BLaER1 treated with 17β-estradiol and CSF1 and Interleukin-3, amounts not matched to agents 10 nM and 100 nM (cell line): ENCODE measurements at regions not wholly inside any gene's neighbourhood (a gene's known extent, or its start where the extent isn't known, plus 50 kb on each side); places are given as distances from the start of the nearest gene placed in this dataset.

Source experiments
- H3K27ac ChIP-seq, 11 experiments: shearing (Covaris generic); formaldehyde crosslinking; 2 replicates each; pipeline ENCODE4 v1.8.1; 2022
- H3K27me3 ChIP-seq, 11 experiments: shearing (Covaris generic); formaldehyde crosslinking; 2 replicates each; pipeline ENCODE4 v1.8.1; 2022
- H3K36me3 ChIP-seq, 11 experiments: shearing (Covaris generic); formaldehyde crosslinking; 2 replicates each; pipeline ENCODE4 v1.8.1; 2022
- H3K4me1 ChIP-seq, 10 experiments: shearing (Covaris generic); formaldehyde crosslinking; 2 replicates each; pipeline ENCODE4 v1.8.1; 2022
- H3K4me2 ChIP-seq, 11 experiments: shearing (Covaris generic); formaldehyde crosslinking; 2 replicates each; pipeline ENCODE4 v1.8.1; 2022
- H3K4me3 ChIP-seq, 10 experiments: shearing (Covaris generic); formaldehyde crosslinking; 2 replicates each; pipeline ENCODE4 v1.8.1; 2022
- H3K9ac ChIP-seq, 11 experiments: shearing (Covaris generic); formaldehyde crosslinking; 2 replicates each; pipeline ENCODE4 v1.8.1; 2022
- H3K9me3 ChIP-seq, 11 experiments: shearing (Covaris generic); formaldehyde crosslinking; replicated peaks in 1 of 11; 2 replicates each; pipeline ENCODE4 v1.8.1; 2022
- H4K20me1 ChIP-seq, 11 experiments: shearing (Covaris generic); formaldehyde crosslinking; 2 replicates each; pipeline ENCODE4 v1.8.1; 2022
- Cebpa-rat ChIP-seq, 11 experiments: shearing (Covaris generic); IDR thresholded peaks; 2 replicates each; pipeline ENCODE4 v1.8.1; 2022

DNA sequence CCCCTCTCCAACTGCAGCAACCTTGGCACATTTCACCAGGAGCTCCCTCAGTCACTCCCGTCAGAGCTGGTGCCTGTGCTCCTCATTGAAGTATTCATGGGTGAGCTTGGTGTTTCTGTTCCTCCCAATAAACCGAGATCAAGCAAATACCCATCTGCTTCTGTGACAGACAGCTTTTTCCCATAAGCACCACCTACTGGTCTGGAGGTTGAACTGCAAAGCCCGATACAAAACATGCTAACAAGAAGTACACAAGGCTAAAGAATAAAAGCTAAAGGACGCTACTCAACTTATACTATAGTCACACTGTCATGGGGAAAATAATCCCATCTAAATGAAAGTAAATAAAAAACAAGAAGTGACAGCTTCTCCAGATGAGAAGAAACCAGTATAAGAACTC is 111.9 kb upstream of the C21orf91 start:
- Histone ChIP-seq H3K27ac (no peak overlapping the region), H3K4me1 (no peaks in the 10 kb centered on the region), H3K27me3 (no peaks in the 10 kb centered on the region), H3K36me3 (no peaks in the 10 kb centered on the region), H4K20me1 (no peaks in the 10 kb centered on the region), H3K9me3 (peaks cover 0 to 9% (median 7%) of the 10 kb centered on the region in 11 experiments; a peak in 11 of 22 replicates), H3K4me3 (no peak overlapping the region), H3K9ac (no peak overlapping the region), H3K4me2 (no peak overlapping the region)
- TF ChIP-seq Cebpa-rat (IDR thresholded peaks at IDR 0.05), result no peak

DNA sequence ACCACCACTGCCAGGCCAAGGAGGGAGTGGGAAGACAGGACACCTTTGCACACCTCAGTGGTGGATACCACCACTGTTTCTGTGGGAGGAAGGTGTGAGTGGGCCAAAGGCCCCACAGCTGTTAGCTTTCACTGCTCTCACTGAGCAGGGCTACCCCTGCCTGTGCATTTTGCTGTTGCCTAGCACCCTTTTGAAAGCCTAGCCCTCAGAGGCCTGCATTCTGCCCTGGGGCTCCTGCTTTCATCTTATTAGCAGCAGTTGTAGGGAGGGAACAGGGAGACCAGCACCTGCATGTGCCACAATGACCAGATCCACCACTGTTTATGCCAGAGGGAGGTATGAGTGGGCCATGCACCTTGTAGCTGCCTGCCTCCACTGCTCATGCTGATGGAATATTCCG is 110.9 kb upstream of the C21orf91 start:
- Histone ChIP-seq H3K9ac (no peak overlapping the region), H3K36me3 (no peaks in the 10 kb centered on the region), H3K4me1 (no peaks in the 10 kb centered on the region), H3K4me2 (no peak overlapping the region), H3K27ac (no peak overlapping the region), H3K27me3 (no peaks in the 10 kb centered on the region), H3K9me3 (peaks cover 0 to 9% (median 7%) of the 10 kb centered on the region in 11 experiments; a peak in 11 of 22 replicates), H3K4me3 (no peak overlapping the region), H4K20me1 (no peaks in the 10 kb centered on the region)
- TF ChIP-seq Cebpa-rat (IDR thresholded peaks at IDR 0.05), result no peak

DNA sequence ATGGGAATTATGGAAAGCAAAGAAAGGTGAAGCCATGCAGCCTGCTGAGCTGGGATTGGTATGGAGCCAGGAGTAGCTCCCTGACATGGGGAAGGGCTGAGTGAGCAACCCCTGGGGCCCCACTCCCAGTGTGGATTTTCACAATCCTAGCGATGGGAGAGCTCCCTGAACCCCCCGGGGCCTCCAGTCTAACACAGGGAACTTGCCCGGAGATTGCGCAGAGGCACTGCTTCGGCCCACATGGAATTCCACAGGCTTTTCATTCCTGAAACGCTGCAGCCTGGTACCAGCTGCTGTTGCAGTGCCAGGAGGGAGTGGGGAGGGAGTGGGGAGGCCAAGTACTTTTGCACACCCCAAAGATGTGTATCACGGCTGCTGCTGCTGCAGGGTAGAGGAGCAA is 110.4 kb upstream of the C21orf91 start:
- Histone ChIP-seq H3K36me3 (no peaks in the 10 kb centered on the region), H3K4me1 (no peaks in the 10 kb centered on the region), H3K9me3 (peaks cover 0 to 9% (median 7%) of the 10 kb centered on the region in 11 experiments; a peak in 11 of 22 replicates), H3K27ac (no peak overlapping the region), H4K20me1 (no peaks in the 10 kb centered on the region), H3K4me3 (no peak overlapping the region), H3K27me3 (no peaks in the 10 kb centered on the region), H3K4me2 (no peak overlapping the region), H3K9ac (no peak overlapping the region)
- no peak for TF ChIP-seq Cebpa-rat (IDR thresholded peaks at IDR 0.05)

DNA sequence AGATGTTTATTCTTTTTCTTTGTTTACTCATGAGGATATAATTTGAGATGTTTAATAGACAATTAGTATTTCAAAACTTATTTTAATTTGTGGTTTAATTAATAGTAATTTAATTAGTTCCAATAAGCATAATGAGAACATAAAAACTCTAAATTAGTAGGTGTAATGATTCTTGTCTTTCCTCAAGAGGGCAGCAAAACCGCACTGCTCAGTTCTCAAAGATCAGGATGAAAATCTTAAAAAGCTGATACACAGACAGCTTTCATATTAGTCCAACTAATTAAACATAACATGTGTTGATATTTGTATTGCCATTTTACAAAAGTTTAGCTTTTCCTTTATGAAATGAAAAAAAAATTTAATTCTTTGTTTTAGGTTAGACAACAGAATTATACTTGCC is 106.7 kb upstream of the C21orf91 start:
- TF ChIP-seq Cebpa-rat (IDR thresholded peaks at IDR 0.05), result no peak

GRCh38 chr21:17925000-17925610 is 105.9 kb upstream of the C21orf91 start:
- Histone ChIP-seq H3K4me1 (no peaks in the 10 kb centered on the region), H3K27ac (no peak overlapping the region), H3K9ac (no peak overlapping the region), H3K36me3 (no peaks in the 10 kb centered on the region), H3K27me3 (no peaks in the 10 kb centered on the region), H3K4me3 (no peak overlapping the region), H3K9me3 (peaks cover 9 to 15% (median 12%) of the 10 kb centered on the region in 11 experiments; a peak in 20 of 22 replicates), H3K4me2 (no peak overlapping the region), H4K20me1 (no peaks in the 10 kb centered on the region)
- TF ChIP-seq Cebpa-rat (IDR thresholded peaks at IDR 0.05), result no peak

More for the DNA sequence above, 106.7 kb upstream of the C21orf91 start:
- H3K36me3 ChIP-seq, result no peaks in the 10 kb centered on the region
- no peaks in the 10 kb centered on the region for H4K20me1 ChIP-seq
- no peak overlapping the region for H3K9ac ChIP-seq
- no peak overlapping the region for H3K4me3 ChIP-seq
- H3K27me3 ChIP-seq, result no peaks in the 10 kb centered on the region
- peaks cover 1 to 10% (median 5%) of the 10 kb centered on the region in 11 experiments; a peak in 18 of 22 replicates for H3K9me3 ChIP-seq
- H3K4me1 ChIP-seq, result no peaks in the 10 kb centered on the region
- H3K4me2 ChIP-seq, result no peak overlapping the region
- no peak overlapping the region for H3K27ac ChIP-seq

- Histone ChIP-seq H3K4me2 (no peak overlapping the region), H3K9ac (no peak overlapping the region), H3K9me3 (peaks cover 32 to 44% (median 36%) of the 10 kb centered on the region in 11 experiments), H4K20me1 (no peaks in the 10 kb centered on the region), H3K4me3 (no peak overlapping the region), H3K27me3 (no peaks in the 10 kb centered on the region), H3K36me3 (no peaks in the 10 kb centered on the region), H3K4me1 (no peaks in the 10 kb centered on the region), H3K27ac (no peak overlapping the region)
- no peak for TF ChIP-seq Cebpa-rat (IDR thresholded peaks at IDR 0.05)
Observed at GRCh38 chr21:17921579-17922530, 102.7 kb upstream of the C21orf91 start.

DNA sequence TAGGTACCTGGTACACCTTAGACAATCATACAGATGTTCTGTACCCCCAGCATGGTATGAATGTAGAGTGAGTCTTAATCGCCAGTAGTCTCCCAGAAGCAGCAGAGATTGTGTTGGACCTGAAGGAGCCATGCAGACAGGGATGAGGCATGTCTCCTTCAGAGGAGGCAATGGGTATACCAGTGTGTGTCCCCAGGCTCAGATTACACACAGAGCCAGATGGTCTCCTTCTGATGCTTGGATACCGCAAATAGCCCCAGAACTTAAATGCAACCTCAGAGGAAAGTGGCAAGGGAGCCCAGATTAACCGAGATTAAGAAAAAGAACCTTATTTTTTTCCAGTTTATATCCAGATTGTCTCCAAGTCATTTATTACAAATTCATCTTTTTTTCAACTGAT is 96.8 kb upstream of the C21orf91 start:
- Histone ChIP-seq H3K36me3 (no peaks in the 10 kb centered on the region), H3K9ac (no peak overlapping the region), H3K4me1 (no peaks in the 10 kb centered on the region), H3K9me3 (peaks cover 30 to 38% (median 34%) of the 10 kb centered on the region in 11 experiments), H3K4me3 (no peak overlapping the region), H3K27me3 (no peaks in the 10 kb centered on the region), H3K27ac (no peak overlapping the region), H3K4me2 (no peak overlapping the region), H4K20me1 (no peaks in the 10 kb centered on the region)
- no peak for TF ChIP-seq Cebpa-rat (IDR thresholded peaks at IDR 0.05)

DNA sequence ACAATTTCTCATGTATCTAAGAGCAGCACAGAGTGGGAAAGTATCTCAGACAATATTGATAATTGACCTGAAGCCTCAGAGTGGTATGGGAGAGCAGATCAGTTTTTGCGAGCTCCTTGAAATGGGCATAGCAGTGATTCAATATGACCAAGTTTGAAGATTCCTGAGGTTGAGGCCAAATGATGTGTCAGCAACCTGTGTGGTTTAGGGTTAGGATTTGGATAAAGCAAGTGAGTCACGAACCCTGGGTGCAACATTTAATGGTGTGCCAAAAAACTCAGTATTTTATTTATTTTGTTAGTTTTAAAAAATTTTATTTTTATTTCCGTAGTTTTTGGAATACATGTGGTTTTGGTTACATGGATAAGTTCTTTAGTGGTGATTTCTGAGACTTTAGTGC is 92.5 kb upstream of the C21orf91 start:
- no peaks in the 10 kb centered on the region for H3K9me3 ChIP-seq
- no peak for TF ChIP-seq Cebpa-rat (IDR thresholded peaks at IDR 0.05)
- no peaks in the 10 kb centered on the region for H4K20me1 ChIP-seq
- no peak overlapping the region for H3K4me3 ChIP-seq
- no peak overlapping the region for H3K9ac ChIP-seq
- H3K4me2 ChIP-seq, result no peak overlapping the region
- no peak overlapping the region for H3K27ac ChIP-seq
- H3K36me3 ChIP-seq, result no peaks in the 10 kb centered on the region
- no peaks in the 10 kb centered on the region for H3K27me3 ChIP-seq
- peaks cover 0 to 10% (median 0%) of the 10 kb centered on the region in 10 experiments; a peak in 3 of 20 replicates for H3K4me1 ChIP-seq

GRCh38 chr21:17903929-17904639 is 84.9 kb upstream of the C21orf91 start:
- Histone ChIP-seq H3K27ac (no peak overlapping the region), H3K9ac (no peak overlapping the region), H3K4me2 (no peak overlapping the region), H3K4me1 (peaks cover 0 to 17% (median 0%) of the 10 kb centered on the region in 10 experiments; a peak in 3 of 20 replicates), H4K20me1 (no peaks in the 10 kb centered on the region), H3K36me3 (no peaks in the 10 kb centered on the region), H3K9me3 (0 out of 22 replicates have a peak, but pooled peaks cover 0 to 1% (median 0%) of the 10 kb centered on the region in 11 experiments), H3K4me3 (no peak overlapping the region), H3K27me3 (no peaks in the 10 kb centered on the region)
- TF ChIP-seq Cebpa-rat (IDR thresholded peaks at IDR 0.05), result no peak
